ENCODE measurements at regions not wholly inside any gene's neighbourhood (a gene's known extent, or its start where the extent isn't known, plus 50 kb on each side); places are given as distances from the start of the nearest gene placed in this dataset.

- Histone ChIP-seq H3K27me3 (no peaks in the 10 kb centered on the region), H3K4me3 (no peak overlapping the region), H3K36me3 (no peaks in the 10 kb centered on the region), H3K4me1 (no peaks in the 10 kb centered on the region), H3K27ac (no peak overlapping the region), H3K9me3 (peaks cover 3% of the 10 kb centered on the region)
- DNase-seq (ENCODE audit: low spot score in 2 of 2), result no peak
- TF ChIP-seq POLR2AphosphoS5 (IDR thresholded peaks at IDR 0.05), result no peak
- no peak for TF ChIP-seq EP300 (IDR thresholded peaks at IDR 0.05)
- TF ChIP-seq, protein P1, sequence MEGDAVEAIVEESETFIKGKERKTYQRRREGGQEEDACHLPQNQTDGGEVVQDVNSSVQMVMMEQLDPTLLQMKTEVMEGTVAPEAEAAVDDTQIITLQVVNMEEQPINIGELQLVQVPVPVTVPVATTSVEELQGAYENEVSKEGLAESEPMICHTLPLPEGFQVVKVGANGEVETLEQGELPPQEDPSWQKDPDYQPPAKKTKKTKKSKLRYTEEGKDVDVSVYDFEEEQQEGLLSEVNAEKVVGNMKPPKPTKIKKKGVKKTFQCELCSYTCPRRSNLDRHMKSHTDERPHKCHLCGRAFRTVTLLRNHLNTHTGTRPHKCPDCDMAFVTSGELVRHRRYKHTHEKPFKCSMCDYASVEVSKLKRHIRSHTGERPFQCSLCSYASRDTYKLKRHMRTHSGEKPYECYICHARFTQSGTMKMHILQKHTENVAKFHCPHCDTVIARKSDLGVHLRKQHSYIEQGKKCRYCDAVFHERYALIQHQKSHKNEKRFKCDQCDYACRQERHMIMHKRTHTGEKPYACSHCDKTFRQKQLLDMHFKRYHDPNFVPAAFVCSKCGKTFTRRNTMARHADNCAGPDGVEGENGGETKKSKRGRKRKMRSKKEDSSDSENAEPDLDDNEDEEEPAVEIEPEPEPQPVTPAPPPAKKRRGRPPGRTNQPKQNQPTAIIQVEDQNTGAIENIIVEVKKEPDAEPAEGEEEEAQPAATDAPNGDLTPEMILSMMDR (IDR thresholded peaks at IDR 0.05), result no peak
- 81% methylated on average over 6 of the region's 6 CpGs for WGBS
Observed at GRCh38 chr5:8650186-8650585, 781.2 kb downstream of the MTRR start.

DNA sequence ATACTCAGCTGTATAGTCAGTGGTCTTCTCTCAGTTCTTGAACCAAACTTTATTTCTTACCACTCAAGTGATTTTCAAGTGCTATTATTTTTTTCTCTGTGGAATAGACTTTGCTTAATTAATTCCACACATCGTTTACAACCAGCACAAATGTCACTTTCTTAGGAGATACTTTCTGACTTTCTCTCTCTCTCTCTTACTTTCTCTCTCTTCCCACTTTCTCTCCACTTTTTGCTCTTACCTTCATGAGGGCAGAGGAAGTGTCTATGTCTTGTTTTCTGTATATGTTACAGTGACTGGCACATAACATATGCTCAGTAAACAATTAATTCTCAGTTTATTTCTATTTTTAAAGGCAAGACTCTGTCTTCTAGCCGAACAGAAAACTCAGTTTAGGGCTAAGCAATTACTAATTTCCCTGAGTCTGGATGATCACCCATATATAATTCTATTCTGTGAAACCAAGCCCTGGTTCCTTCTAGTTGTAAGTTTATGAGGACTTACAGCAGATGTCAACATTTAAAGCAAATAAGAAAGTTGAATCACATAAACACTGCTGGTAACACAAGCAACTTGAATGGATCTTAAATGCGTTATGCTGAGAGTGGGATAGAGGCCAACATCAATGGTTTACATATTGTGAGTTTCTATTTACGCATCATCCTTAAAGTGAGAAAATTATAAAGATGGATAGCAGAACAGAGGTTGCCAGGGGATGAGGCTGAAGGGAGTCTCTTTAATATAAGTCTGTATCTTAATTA, 791.4 kb downstream of the MTRR start:
- Histone ChIP-seq H3K27me3 (no peaks in the 10 kb centered on the region), H3K4me1 (no peaks in the 10 kb centered on the region), H3K9me3 (no peaks in the 10 kb centered on the region), H3K27ac (no peak overlapping the region), H3K4me3 (no peak overlapping the region), H3K36me3 (no peaks in the 10 kb centered on the region)
- 77% methylated on average over 4 of the region's 4 CpGs for WGBS
- DNase-seq (ENCODE audit: low spot score in 2 of 2), result no peak
- TF ChIP-seq EP300 (IDR thresholded peaks at IDR 0.05) (no peak), POLR2A (IDR thresholded peaks at IDR 0.05) (no peak), POLR2AphosphoS5 (IDR thresholded peaks at IDR 0.05) (no peak)
- TF ChIP-seq, protein P1 (IDR thresholded peaks at IDR 0.05), result no peak

- no peak for DNase-seq (ENCODE audit: low spot score in 2 of 2)
- no peak for TF ChIP-seq POLR2AphosphoS5 (IDR thresholded peaks at IDR 0.05)
- no peak for TF ChIP-seq EP300 (IDR thresholded peaks at IDR 0.05)
- TF ChIP-seq POLR2A (IDR thresholded peaks at IDR 0.05), result no peak
- TF ChIP-seq, protein P1 (IDR thresholded peaks at IDR 0.05), result no peak
- H3K4me3 ChIP-seq, result no peak overlapping the region
Observed at GRCh38 chr5:8663374-8663773, 794.4 kb downstream of the MTRR start.

DNA sequence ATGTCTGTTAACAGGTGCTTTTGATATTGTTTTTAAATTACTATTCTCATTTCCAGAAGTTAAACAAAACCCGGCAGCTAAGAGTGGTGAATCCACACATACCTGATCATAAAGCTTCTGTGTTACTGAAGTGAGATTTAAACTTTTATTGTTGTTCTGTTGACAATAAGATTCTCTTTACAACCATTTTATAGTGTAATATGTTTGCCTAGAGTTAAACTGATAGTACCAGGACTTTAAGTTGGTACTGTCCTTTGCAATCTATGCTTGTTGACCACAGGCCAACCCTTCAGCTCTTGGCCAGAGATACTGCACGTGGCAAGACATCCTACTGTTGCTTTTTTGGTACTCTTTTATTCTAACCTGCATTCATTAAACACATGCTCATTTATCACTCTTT, 806.2 kb downstream of the MTRR start:
- Histone ChIP-seq H3K4me1 (no peaks in the 10 kb centered on the region), H3K36me3 (no peaks in the 10 kb centered on the region), H3K27ac (no peak overlapping the region), H3K9me3 (peaks cover 3% of the 10 kb centered on the region), H3K4me3 (no peak overlapping the region), H3K27me3 (no peaks in the 10 kb centered on the region)
- no peak for TF ChIP-seq POLR2AphosphoS5 (IDR thresholded peaks at IDR 0.05)
- TF ChIP-seq, protein P1 (IDR thresholded peaks at IDR 0.05), result no peak
- no peak for TF ChIP-seq EP300 (IDR thresholded peaks at IDR 0.05)
- TF ChIP-seq POLR2A (IDR thresholded peaks at IDR 0.05), result no peak
- no peak for DNase-seq (ENCODE audit: low spot score in 2 of 2)
- WGBS, result 45% methylated on average over 2 of the region's 2 CpGs

More at GRCh38 chr5:8663374-8663773, 794.4 kb downstream of the MTRR start:
- no peaks in the 10 kb centered on the region for H3K4me1 ChIP-seq
- H3K9me3 ChIP-seq, result no peaks in the 10 kb centered on the region
- H3K36me3 ChIP-seq, result no peaks in the 10 kb centered on the region
- WGBS, result 85% methylated on average over 6 of the region's 6 CpGs
- no peak overlapping the region for H3K27ac ChIP-seq
- no peaks in the 10 kb centered on the region for H3K27me3 ChIP-seq

- Histone ChIP-seq H3K4me3 (no peak overlapping the region), H3K9me3 (no peaks in the 10 kb centered on the region), H3K27me3 (no peaks in the 10 kb centered on the region), H3K36me3 (no peaks in the 10 kb centered on the region), H3K27ac (no peak overlapping the region), H3K4me1 (no peaks in the 10 kb centered on the region)
- TF ChIP-seq POLR2AphosphoS5 (IDR thresholded peaks at IDR 0.05) (no peak), POLR2A (IDR thresholded peaks at IDR 0.05) (no peak), EP300 (IDR thresholded peaks at IDR 0.05) (no peak)
- TF ChIP-seq, protein P1 (IDR thresholded peaks at IDR 0.05), result no peak
- 65% methylated on average over 3 of the region's 3 CpGs for WGBS
- no peak for DNase-seq (ENCODE audit: low spot score in 2 of 2)
Observed at GRCh38 chr5:8676695-8677094, 807.7 kb downstream of the MTRR start.
